Left ventricle myocardium inferior (tissue), 1 donor: ENCODE measurements at regions not wholly inside any gene's neighbourhood (a gene's known extent, or its start where the extent isn't known, plus 50 kb on each side); places are given as distances from the start of the nearest gene placed in this dataset.

Experiments
- DNase-seq: peaks from one replicate; pipeline ENCODE4 v3.0.0-alpha.2; 2020
- H3K27ac ChIP-seq: fragments of 200-600 bp; replicated peaks from 2 replicates; pipeline ENCODE4 v1.8.0; 2021
- H3K27me3 ChIP-seq: fragments of 200-600 bp; 2 replicates; pipeline ENCODE4 v1.8.0; 2021; ENCODE audit warnings: low read depth
- H3K36me3 ChIP-seq: fragments of 200-600 bp; 2 replicates; pipeline ENCODE4 v1.8.0; 2021
- H3K4me1 ChIP-seq: fragments of 200-600 bp; 2 replicates; pipeline ENCODE4 v1.8.0; 2021
- H3K4me3 ChIP-seq: fragments of 200-600 bp; 2 replicates; pipeline ENCODE4 v1.8.0; 2021; ENCODE audit warnings: mild to moderate bottlenecking, moderate library complexity
- H3K9me3 ChIP-seq: fragments of 200-600 bp; replicated peaks from 2 replicates; pipeline ENCODE4 v1.8.0; 2021
- intact Hi-C: fragments of 100-400 bp; cut with micrococcal nuclease; formaldehyde crosslinking; loops from one replicate; pipeline ENCODE4 v1.11.0; 2022
- TF ChIP-seq, protein P1 (sequence below): fragments of 200-600 bp; IDR thresholded peaks from 2 replicates; pipeline ENCODE4 v1.8.0; 2021; ENCODE audit warnings: antibody characterized with exemption, mild to moderate bottlenecking, borderline replicate concordance
- donor health status: DM: no; HTN: yes; CAD: no; lungs with severe emphysema.

DNA sequence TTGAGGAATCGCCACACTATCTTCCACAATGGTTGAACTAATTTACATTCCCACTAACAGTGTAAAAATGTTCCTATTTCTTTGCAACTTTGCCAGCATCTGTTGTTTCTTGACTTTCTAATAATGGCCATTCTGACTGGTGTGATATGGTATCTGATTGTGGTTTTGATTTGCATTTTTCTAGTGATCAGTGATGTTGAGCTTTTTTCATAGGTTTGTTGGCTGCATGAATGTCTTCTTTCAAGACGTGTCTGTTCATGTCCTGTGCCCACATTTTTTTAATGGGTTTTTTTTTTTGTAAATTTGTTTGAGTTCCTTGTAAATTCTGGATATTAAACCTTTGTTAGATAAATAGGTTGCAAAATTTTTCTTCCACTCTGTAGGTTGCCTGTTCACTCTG lies 615.9 kb downstream of the SEMA5A start:
- Histone ChIP-seq H3K9me3 (peaks cover 25% of the 10 kb centered on the region), H3K27ac (no peak overlapping the region), H3K4me1 (no peaks in the 10 kb centered on the region), H3K27me3 (no peaks in the 10 kb centered on the region), H3K4me3 (no peak overlapping the region), H3K36me3 (no peaks in the 10 kb centered on the region)
- TF ChIP-seq, protein P1, sequence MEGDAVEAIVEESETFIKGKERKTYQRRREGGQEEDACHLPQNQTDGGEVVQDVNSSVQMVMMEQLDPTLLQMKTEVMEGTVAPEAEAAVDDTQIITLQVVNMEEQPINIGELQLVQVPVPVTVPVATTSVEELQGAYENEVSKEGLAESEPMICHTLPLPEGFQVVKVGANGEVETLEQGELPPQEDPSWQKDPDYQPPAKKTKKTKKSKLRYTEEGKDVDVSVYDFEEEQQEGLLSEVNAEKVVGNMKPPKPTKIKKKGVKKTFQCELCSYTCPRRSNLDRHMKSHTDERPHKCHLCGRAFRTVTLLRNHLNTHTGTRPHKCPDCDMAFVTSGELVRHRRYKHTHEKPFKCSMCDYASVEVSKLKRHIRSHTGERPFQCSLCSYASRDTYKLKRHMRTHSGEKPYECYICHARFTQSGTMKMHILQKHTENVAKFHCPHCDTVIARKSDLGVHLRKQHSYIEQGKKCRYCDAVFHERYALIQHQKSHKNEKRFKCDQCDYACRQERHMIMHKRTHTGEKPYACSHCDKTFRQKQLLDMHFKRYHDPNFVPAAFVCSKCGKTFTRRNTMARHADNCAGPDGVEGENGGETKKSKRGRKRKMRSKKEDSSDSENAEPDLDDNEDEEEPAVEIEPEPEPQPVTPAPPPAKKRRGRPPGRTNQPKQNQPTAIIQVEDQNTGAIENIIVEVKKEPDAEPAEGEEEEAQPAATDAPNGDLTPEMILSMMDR, result no peak
- intact Hi-C loops, result no loop called here
- no peak for DNase-seq

- H3K27ac ChIP-seq, result no peak overlapping the region
- peaks cover 50% of the 10 kb centered on the region for H3K9me3 ChIP-seq
- intact Hi-C loops, result no loop called here
- H3K36me3 ChIP-seq, result no peaks in the 10 kb centered on the region
- DNase-seq, result no peak
- TF ChIP-seq, protein P1, result no peak
- H3K4me3 ChIP-seq, result no peak overlapping the region
- H3K4me1 ChIP-seq, result no peaks in the 10 kb centered on the region
- no peaks in the 10 kb centered on the region for H3K27me3 ChIP-seq
These were observed 611.4 kb downstream of the SEMA5A start for GRCh38 chr5:8934455-8934854.

DNA sequence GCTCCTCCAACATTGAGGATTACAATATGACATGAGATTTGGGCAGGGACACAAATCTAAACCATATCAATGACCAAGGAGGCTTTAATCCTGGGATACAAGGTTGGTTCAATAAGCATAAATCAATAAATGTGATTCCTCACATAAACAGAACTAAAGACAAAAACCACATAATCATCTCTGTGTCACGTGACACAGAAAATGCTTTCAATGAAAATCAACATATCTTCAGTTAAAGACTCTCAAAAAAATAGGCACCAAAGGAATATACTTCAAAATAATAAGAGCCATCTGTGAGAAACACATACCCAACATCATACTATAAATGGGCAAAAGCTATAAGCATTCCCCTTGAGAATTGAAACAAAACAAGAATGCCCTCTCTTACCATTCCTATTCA lies 604.9 kb downstream of the SEMA5A start:
- Histone ChIP-seq H3K36me3 (no peaks in the 10 kb centered on the region), H3K27me3 (no peaks in the 10 kb centered on the region), H3K4me1 (no peaks in the 10 kb centered on the region), H3K9me3 (peaks cover 56% of the 10 kb centered on the region), H3K27ac (no peak overlapping the region), H3K4me3 (no peak overlapping the region)
- intact Hi-C loops, result no loop called here
- DNase-seq, result no peak
- TF ChIP-seq, protein P1, result no peak

GRCh38 chr5:8943301-8943700 lies 602.6 kb downstream of the SEMA5A start:
- TF ChIP-seq, protein P1, result no peak
- intact Hi-C loops, result no loop called here
- no peak for DNase-seq
- H3K4me3 ChIP-seq, result no peak overlapping the region
- H3K4me1 ChIP-seq, result no peaks in the 10 kb centered on the region
- peaks cover 40% of the 10 kb centered on the region for H3K9me3 ChIP-seq
- no peaks in the 10 kb centered on the region for H3K27me3 ChIP-seq
- no peak overlapping the region for H3K27ac ChIP-seq
- no peaks in the 10 kb centered on the region for H3K36me3 ChIP-seq

GRCh38 chr5:8944005-8944404 lies 601.9 kb downstream of the SEMA5A start:
- no peaks in the 10 kb centered on the region for H3K36me3 ChIP-seq
- no peak overlapping the region for H3K4me3 ChIP-seq
- no peaks in the 10 kb centered on the region for H3K27me3 ChIP-seq
- peaks cover 35% of the 10 kb centered on the region for H3K9me3 ChIP-seq
- TF ChIP-seq, protein P1, result no peak
- DNase-seq, result no peak
- H3K4me1 ChIP-seq, result no peaks in the 10 kb centered on the region
- intact Hi-C loops, result no loop called here
- no peak overlapping the region for H3K27ac ChIP-seq

DNA sequence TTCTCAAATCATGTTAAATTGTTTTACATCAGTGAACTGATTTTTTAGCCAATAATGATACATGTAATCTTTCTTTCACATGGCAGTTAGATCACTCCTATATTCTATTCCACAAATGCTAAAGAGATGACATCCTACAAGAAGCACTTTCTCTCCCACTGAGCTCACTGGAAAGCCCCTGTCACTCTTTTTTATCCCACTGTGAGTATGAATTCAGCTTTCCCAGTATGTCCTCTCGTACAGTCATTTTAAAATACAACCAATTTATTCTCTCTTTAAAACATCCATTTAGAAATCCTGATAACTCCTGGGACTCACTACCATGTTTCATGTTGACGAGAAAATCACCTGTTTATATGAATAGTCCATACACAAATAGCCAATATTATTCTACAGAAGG lies 599.9 kb downstream of the SEMA5A start:
- peaks cover 20% of the 10 kb centered on the region for H3K9me3 ChIP-seq
- H3K4me3 ChIP-seq, result no peak overlapping the region
- H3K27ac ChIP-seq, result no peak overlapping the region
- H3K27me3 ChIP-seq, result no peaks in the 10 kb centered on the region
- intact Hi-C loops, result no loop called here
- no peak for DNase-seq
- H3K4me1 ChIP-seq, result no peaks in the 10 kb centered on the region
- TF ChIP-seq, protein P1, result no peak
- H3K36me3 ChIP-seq, result no peaks in the 10 kb centered on the region
